ENCODE measurements at regions not wholly inside any gene's neighbourhood (a gene's known extent, or its start where the extent isn't known, plus 50 kb on each side); places are given as distances from the start of the nearest gene placed in this dataset.

DNA sequence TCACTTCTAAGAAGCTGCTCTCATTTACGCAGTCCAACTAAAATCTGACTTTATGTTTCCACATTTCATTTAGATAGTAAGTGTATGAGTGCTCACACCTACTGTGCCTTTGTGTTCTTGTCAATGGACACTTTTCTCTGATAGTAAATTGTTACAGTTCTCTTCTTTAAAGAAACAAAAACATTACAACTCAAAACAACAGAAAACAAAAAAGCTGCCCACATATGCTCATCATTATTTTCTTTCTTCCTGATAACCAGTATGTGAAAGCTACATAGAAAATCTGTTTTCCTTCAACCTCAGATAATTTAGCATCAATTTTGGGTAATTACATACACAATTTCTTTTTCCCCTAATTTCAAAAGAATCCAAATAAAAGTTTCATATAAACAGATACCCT, 1247.8 kb upstream of the NXPH2 start:
- no peaks in the 10 kb centered on the region for H3K36me3 ChIP-seq
- no peaks in the 10 kb centered on the region for H3K27me3 ChIP-seq
- H3K4me3 ChIP-seq = no peak overlapping the region
- TF ChIP-seq, protein P1, sequence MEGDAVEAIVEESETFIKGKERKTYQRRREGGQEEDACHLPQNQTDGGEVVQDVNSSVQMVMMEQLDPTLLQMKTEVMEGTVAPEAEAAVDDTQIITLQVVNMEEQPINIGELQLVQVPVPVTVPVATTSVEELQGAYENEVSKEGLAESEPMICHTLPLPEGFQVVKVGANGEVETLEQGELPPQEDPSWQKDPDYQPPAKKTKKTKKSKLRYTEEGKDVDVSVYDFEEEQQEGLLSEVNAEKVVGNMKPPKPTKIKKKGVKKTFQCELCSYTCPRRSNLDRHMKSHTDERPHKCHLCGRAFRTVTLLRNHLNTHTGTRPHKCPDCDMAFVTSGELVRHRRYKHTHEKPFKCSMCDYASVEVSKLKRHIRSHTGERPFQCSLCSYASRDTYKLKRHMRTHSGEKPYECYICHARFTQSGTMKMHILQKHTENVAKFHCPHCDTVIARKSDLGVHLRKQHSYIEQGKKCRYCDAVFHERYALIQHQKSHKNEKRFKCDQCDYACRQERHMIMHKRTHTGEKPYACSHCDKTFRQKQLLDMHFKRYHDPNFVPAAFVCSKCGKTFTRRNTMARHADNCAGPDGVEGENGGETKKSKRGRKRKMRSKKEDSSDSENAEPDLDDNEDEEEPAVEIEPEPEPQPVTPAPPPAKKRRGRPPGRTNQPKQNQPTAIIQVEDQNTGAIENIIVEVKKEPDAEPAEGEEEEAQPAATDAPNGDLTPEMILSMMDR (IDR thresholded peaks at IDR 0.05) = no peak
- no peak overlapping the region for H3K27ac ChIP-seq
- H3K4me1 ChIP-seq = no peaks in the 10 kb centered on the region
- intact Hi-C loops (cut with DNase I) = no loop called here
- no peaks in the 10 kb centered on the region for H3K9me3 ChIP-seq
- ATAC-seq (no peak), DNase-seq (no peak)

DNA sequence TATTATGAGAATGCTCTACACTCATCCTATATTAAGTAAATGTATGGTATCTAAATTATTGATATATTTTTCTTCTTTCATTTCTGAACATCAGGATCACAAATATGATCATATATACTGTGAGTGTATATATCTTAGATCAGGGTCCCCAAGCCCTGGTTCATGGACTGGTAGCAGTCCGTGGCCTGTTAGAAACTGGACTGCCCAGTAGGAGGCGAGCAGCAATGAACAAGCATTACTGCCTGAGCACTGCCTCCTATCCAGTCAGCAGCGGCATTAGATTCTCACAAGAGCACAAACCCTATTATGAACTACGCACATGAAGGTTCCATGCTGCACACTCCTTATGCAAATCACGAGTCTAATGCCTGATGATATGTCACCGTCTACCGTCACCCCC, 1247.1 kb upstream of the NXPH2 start:
- H3K36me3 ChIP-seq = no peaks in the 10 kb centered on the region
- no peak for ATAC-seq
- H3K4me1 ChIP-seq = no peaks in the 10 kb centered on the region
- TF ChIP-seq, protein P1 (IDR thresholded peaks at IDR 0.05) = no peak
- no peaks in the 10 kb centered on the region for H3K27me3 ChIP-seq
- H3K4me3 ChIP-seq = no peak overlapping the region
- no peak for DNase-seq
- intact Hi-C loops (cut with DNase I) = no loop called here
- no peaks in the 10 kb centered on the region for H3K9me3 ChIP-seq
- no peak overlapping the region for H3K27ac ChIP-seq

DNA sequence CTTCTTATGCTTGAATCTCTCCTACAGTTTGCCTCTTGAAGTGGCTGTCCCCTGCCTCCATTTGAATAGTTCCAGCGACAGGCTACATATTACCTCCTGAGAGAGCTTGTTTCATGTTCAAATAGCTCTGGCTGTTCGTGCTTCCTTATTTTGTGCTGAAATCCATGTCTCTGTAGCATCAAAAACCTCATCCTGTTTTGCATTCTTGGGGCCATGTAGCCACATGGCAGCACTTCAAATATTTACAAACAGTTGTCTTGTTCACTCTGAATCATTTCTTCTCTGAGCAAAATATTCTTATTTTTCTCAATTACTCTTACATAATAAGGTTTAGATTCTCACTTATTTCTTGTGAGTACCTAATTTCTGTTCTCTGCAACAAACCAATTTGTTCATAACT, 1243.1 kb upstream of the NXPH2 start:
- ATAC-seq = no peak
- intact Hi-C loops (cut with DNase I) = no loop called here

DNA sequence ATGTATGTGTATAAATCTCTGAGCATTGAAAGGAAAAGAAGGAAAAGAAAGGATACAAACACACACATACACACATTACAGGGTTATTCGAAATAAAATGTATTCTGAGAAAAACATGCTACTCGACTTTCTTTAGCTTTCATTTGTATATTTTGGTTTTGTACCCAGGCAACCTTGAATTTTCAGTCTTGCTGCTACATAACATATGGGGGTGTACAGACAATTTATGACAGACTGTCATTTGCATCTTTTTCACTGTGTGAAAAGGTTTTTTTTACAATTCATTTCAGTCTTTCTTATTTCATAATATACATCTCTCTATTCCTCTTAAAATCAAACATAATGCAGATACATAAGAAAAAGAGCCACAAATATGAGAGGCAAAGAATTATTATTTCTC, 1238.4 kb upstream of the NXPH2 start:
- H3K27me3 ChIP-seq = no peaks in the 10 kb centered on the region
- intact Hi-C loops (cut with DNase I) = no loop called here
- TF ChIP-seq, protein P1 (IDR thresholded peaks at IDR 0.05) = no peak
- H3K27ac ChIP-seq = no peak overlapping the region
- H3K4me1 ChIP-seq = no peaks in the 10 kb centered on the region
- H3K9me3 ChIP-seq = peaks cover 3% of the 10 kb centered on the region
- H3K36me3 ChIP-seq = no peaks in the 10 kb centered on the region
- H3K4me3 ChIP-seq = no peak overlapping the region
- DNase-seq (no peak), ATAC-seq (no peak)

More for the DNA sequence above, 1243.1 kb upstream of the NXPH2 start:
- TF ChIP-seq, protein P1 (IDR thresholded peaks at IDR 0.05) = no peak
- Histone ChIP-seq H3K27ac (no peak overlapping the region), H3K36me3 (no peaks in the 10 kb centered on the region), H3K9me3 (no peaks in the 10 kb centered on the region), H3K27me3 (no peaks in the 10 kb centered on the region), H3K4me1 (no peaks in the 10 kb centered on the region), H3K4me3 (no peak overlapping the region)
- DNase-seq = no peak

DNA sequence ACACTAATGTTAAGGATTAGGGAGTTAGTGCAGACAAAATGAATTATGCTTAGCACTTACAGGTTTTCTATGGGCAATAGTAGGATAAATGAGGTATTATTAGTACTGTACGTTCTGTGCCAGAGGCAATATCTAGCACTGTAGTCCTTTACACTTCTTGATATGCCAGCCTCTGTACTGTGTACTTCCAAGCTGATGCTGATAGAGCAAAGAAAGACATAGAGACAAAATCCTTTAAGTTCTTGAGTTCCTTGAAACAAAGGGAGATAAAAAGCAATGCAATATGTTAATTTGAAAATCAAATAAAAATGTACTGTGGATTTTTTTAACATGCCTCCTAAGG, 1234.0 kb upstream of the NXPH2 start:
- no peak overlapping the region for H3K27ac ChIP-seq
- TF ChIP-seq, protein P1 (IDR thresholded peaks at IDR 0.05) = no peak
- peaks cover 3% of the 10 kb centered on the region for H3K9me3 ChIP-seq
- intact Hi-C loops (cut with DNase I) = no loop called here
- no peaks in the 10 kb centered on the region for H3K27me3 ChIP-seq
- ATAC-seq (no peak), DNase-seq (no peak)
- H3K36me3 ChIP-seq = no peaks in the 10 kb centered on the region
- H3K4me1 ChIP-seq = no peaks in the 10 kb centered on the region
- no peak overlapping the region for H3K4me3 ChIP-seq

DNA sequence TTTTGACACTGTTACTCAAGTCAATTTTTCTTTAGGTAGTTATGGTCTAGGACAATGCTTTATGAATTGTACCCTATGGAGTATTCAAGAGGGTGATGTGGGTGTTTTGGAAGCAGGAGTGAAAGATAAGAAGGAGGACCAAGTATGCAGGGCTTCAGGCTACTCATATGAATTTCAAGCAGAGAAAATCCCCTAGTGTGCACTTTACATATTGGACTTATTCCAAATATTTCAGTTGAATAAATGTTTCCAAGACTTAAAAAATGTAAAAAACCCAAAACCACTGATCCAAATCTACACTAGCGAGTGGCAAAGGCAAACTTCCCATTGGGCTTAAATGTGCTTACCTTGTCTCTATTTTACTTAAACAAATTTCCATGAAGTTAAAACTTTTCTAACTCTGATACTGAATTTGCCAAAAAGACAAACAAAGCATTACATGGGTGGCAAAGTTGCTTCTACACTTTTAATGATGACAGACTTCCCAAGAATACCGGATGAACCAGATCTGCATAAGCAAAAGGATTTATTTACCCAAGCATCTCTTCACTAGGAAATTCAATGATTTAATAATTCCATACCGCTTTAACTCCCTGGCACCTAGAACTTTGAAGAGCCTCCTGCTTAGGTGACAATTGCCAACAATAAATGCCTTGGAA, 1233.5 kb upstream of the NXPH2 start:
- intact Hi-C loops (cut with DNase I) = no loop called here
- no peak for DNase-seq
- Histone ChIP-seq H3K4me3 (no peak overlapping the region), H3K4me1 (no peaks in the 10 kb centered on the region), H3K9me3 (peaks cover 3% of the 10 kb centered on the region), H3K36me3 (no peaks in the 10 kb centered on the region), H3K27me3 (no peaks in the 10 kb centered on the region), H3K27ac (no peak overlapping the region)
- TF ChIP-seq, protein P1 (IDR thresholded peaks at IDR 0.05) = no peak
- ATAC-seq = no peak

All from upper lobe of right lung (tissue), 1 donor.